CD4-positive, alpha-beta memory T cell (primary cell): ENCODE measurements at regions not wholly inside any gene's neighbourhood (a gene's known extent, or its start where the extent isn't known, plus 50 kb on each side); places are given as distances from the start of the nearest gene placed in this dataset.
A peak's percentile ranks its signal among the peaks of the same experiment; 100 is the strongest.

Source experiments
- CTCF ChIA-PET: fragments of 350-600 bp; sonication (Branson Sonifier 250); formaldehyde crosslinking; loops from one replicate; lab custom pipeline; 2021; ENCODE audit warnings: inconsistent platforms; ENCODE audit not compliant: partially characterized antibody; lab: Charles Lee
- POLR2A ChIA-PET: fragments of 350-600 bp; sonication (Branson Sonifier 250); formaldehyde crosslinking; loops from one replicate; lab custom pipeline; 2021; ENCODE audit not compliant: partially characterized antibody; lab: Charles Lee
- DNase-seq, 5 donors: peaks; one replicate each; pipeline versions ENCODE4 v3.0.0 to v3.0.0-alpha.2; 2020 to 2022; ENCODE audit warnings: mixed read lengths in 1 of 5
- H3K27ac ChIP-seq: one replicate; pipeline ENCODE4 v1.7.0; 2013; ENCODE audit warnings: low read depth, low read length
- H3K27me3 ChIP-seq: 2 replicates; pipeline ENCODE4 v1.7.0; 2013; ENCODE audit warnings: mild to moderate bottlenecking, low read length, moderate library complexity; ENCODE audit not compliant: insufficient read depth
- H3K36me3 ChIP-seq: 2 replicates; pipeline ENCODE4 v1.7.0; 2013; ENCODE audit warnings: mild to moderate bottlenecking, low read length, moderate library complexity; ENCODE audit not compliant: insufficient read depth
- H3K4me1 ChIP-seq: 2 replicates; pipeline ENCODE4 v1.7.0; 2013; ENCODE audit warnings: mild to moderate bottlenecking, low read length, moderate library complexity; ENCODE audit not compliant: insufficient read depth
- H3K4me3 ChIP-seq, 2 donors: one replicate each; pipeline ENCODE4 v1.7.0; 2013; ENCODE audit warnings: low read length in 2 of 2, mild to moderate bottlenecking in 1 of 2
- H3K9me3 ChIP-seq, 2 donors: one replicate each; pipeline ENCODE4 v1.7.0; 2013; ENCODE audit warnings: low read length in 2 of 2, control low read depth in 1 of 2; ENCODE audit not compliant: control insufficient read depth in 1 of 2
- H3K27ac Mint-ChIP-seq, 7 donors: one replicate each; pipeline ENCODE4 v1.8.0; 2020 to 2021; ENCODE audit warnings: mixed read lengths in 7 of 7, mild to moderate bottlenecking in 6 of 7, inconsistent platforms in 3 of 7, moderate library complexity in 3 of 7
- H3K27me3 Mint-ChIP-seq, 2 donors: one replicate each; pipeline ENCODE4 v1.8.0; 2020 to 2021; ENCODE audit warnings: mixed read lengths in 2 of 2
- H3K36me3 Mint-ChIP-seq, 2 donors: one replicate each; pipeline ENCODE4 v1.8.0; 2020 to 2021; ENCODE audit warnings: mixed read lengths in 2 of 2, inconsistent platforms in 1 of 2, mild to moderate bottlenecking in 1 of 2
- H3K4me1 Mint-ChIP-seq, 4 donors: one replicate each; pipeline ENCODE4 v1.8.0; 2020 to 2021; ENCODE audit warnings: mixed read lengths in 4 of 4, mild to moderate bottlenecking in 1 of 4
- H3K4me3 Mint-ChIP-seq, 8 donors: one replicate each; pipeline ENCODE4 v1.8.0; 2020 to 2021; ENCODE audit warnings: mixed read lengths in 8 of 8, mild to moderate bottlenecking in 7 of 8, moderate library complexity in 6 of 8, inconsistent platforms in 3 of 8
- H3K9me3 Mint-ChIP-seq, 8 donors: one replicate each; pipeline ENCODE4 v1.8.0; 2020 to 2021; ENCODE audit warnings: mixed read lengths in 8 of 8, mild to moderate bottlenecking in 5 of 8, inconsistent platforms in 3 of 8, moderate library complexity in 1 of 8
- intact Hi-C: fragments of 100-400 bp; cut with micrococcal nuclease; formaldehyde crosslinking; loops from one replicate; pipeline ENCODE4 v1.15.1; 2023

- POLR2A ChIA-PET, result interaction anchor here (0.6 to 1.4 kb wide), 2 partner anchors 31 to 151 kb away, joined by 3 to 5 read pairs; no protein-coding TSS in a partner anchor
Measured at GRCh38 chr14:89588016-89588415, 171.0 kb upstream of the FOXN3 start.

GRCh38 chr14:89587136-89587420, 170.0 kb upstream of the FOXN3 start:
- POLR2A ChIA-PET, result interaction anchor here (1.4 kb wide), 1 partner anchor 32 kb away, joined by 3 read pairs; no protein-coding TSS in a partner anchor
- peaks cover 57 to 72% of the 10 kb centered on the region in 2 donors for H3K36me3 Mint-ChIP-seq
- no peak overlapping the region for H3K27ac Mint-ChIP-seq
- H3K4me1 Mint-ChIP-seq, result peaks cover 49 to 86% (median 64%) of the 10 kb centered on the region in 4 donors
- Histone ChIP-seq H3K9me3 (no peaks in the 10 kb centered on the region), H3K27me3 (no peaks in the 10 kb centered on the region), H3K4me3 (no peak overlapping the region), H3K27ac (no peak overlapping the region), H3K36me3 (no peaks in the 10 kb centered on the region), H3K4me1 (peaks cover 22% of the 10 kb centered on the region)
- no peak for DNase-seq
- CTCF ChIA-PET, result interaction anchor here (1.5 kb wide), 1 partner anchor 180 kb away, joined by 3 read pairs; no protein-coding TSS in a partner anchor
- intact Hi-C loops, result no loop called here
- no peaks in the 10 kb centered on the region for H3K27me3 Mint-ChIP-seq
- H3K9me3 Mint-ChIP-seq, result peaks cover 0 to 7% (median 2%) of the 10 kb centered on the region in 8 donors
- H3K4me3 Mint-ChIP-seq, result no peak overlapping the region

More at GRCh38 chr14:89588016-89588415, 171.0 kb upstream of the FOXN3 start:
- CTCF ChIA-PET, result no interaction called here
- Histone ChIP-seq H3K9me3 (no peaks in the 10 kb centered on the region), H3K4me3 (no peak overlapping the region), H3K36me3 (no peaks in the 10 kb centered on the region), H3K27me3 (no peaks in the 10 kb centered on the region), H3K4me1 (peaks cover 22% of the 10 kb centered on the region), H3K27ac (no peak overlapping the region)
- Mint-ChIP-seq H3K9me3 (peaks cover 0 to 10% (median 4%) of the 10 kb centered on the region in 8 donors), H3K27me3 (no peaks in the 10 kb centered on the region), H3K36me3 (peaks cover 57 to 72% of the 10 kb centered on the region in 2 donors), H3K4me3 (peak overlapping the region in 2 of 8 donors; percentile 9 to 67), H3K4me1 (peaks cover 52 to 87% (median 67%) of the 10 kb centered on the region in 4 donors), H3K27ac (peak overlapping the region in 2 of 7 donors; percentile 49 to 75)
- intact Hi-C loops, result no loop called here
- no peak for DNase-seq

GRCh38 chr14:89586258-89587135, 169.5 kb upstream of the FOXN3 start:
- intact Hi-C loops, result no loop called here
- Histone ChIP-seq H3K4me1 (peaks cover 22% of the 10 kb centered on the region), H3K27me3 (no peaks in the 10 kb centered on the region), H3K9me3 (no peaks in the 10 kb centered on the region), H3K36me3 (no peaks in the 10 kb centered on the region), H3K27ac (no peak overlapping the region), H3K4me3 (no peak overlapping the region)
- H3K4me1 Mint-ChIP-seq, result peaks cover 47 to 86% (median 63%) of the 10 kb centered on the region in 4 donors
- H3K9me3 Mint-ChIP-seq, result peaks cover 0 to 4% (median 1%) of the 10 kb centered on the region in 8 donors
- H3K27ac Mint-ChIP-seq, result peak overlapping the region in 4 of 7 donors; percentile 19 to 78 (median 35)
- H3K4me3 Mint-ChIP-seq, result peak overlapping the region in 2 of 8 donors; percentile 22 to 38
- ChIA-PET CTCF (interaction anchor here (0.9 to 1.5 kb wide), 2 partner anchors 36 to 181 kb away, joined by 3 read pairs; no protein-coding TSS in a partner anchor), POLR2A (interaction anchor here (1.4 kb wide), 1 partner anchor 33 kb away, joined by 3 read pairs; no protein-coding TSS in a partner anchor)
- peaks cover 58 to 72% of the 10 kb centered on the region in 2 donors for H3K36me3 Mint-ChIP-seq
- peak in 1 of 5 donors; percentile 4 for DNase-seq
- H3K27me3 Mint-ChIP-seq, result no peaks in the 10 kb centered on the region

GRCh38 chr14:89578156-89578555, 161.1 kb upstream of the FOXN3 start:
- peaks cover 30 to 55% (median 44%) of the 10 kb centered on the region in 4 donors for H3K4me1 Mint-ChIP-seq
- intact Hi-C loops, result no loop called here

GRCh38 chr14:89576960-89577359, 159.9 kb upstream of the FOXN3 start:
- CTCF ChIA-PET, result no interaction called here
- Histone ChIP-seq H3K4me3 (no peak overlapping the region), H3K4me1 (peaks cover 5% of the 10 kb centered on the region), H3K36me3 (no peaks in the 10 kb centered on the region), H3K9me3 (no peaks in the 10 kb centered on the region), H3K27ac (no peak overlapping the region), H3K27me3 (no peaks in the 10 kb centered on the region)
- POLR2A ChIA-PET, result no interaction called here
- Mint-ChIP-seq H3K36me3 (peaks cover 30 to 49% of the 10 kb centered on the region in 2 donors), H3K27me3 (no peaks in the 10 kb centered on the region), H3K4me3 (no peak overlapping the region), H3K4me1 (peaks cover 31 to 54% (median 43%) of the 10 kb centered on the region in 4 donors), H3K9me3 (no peaks in the 10 kb centered on the region), H3K27ac (peak overlapping the region in 1 of 7 donors; percentile 16)
- intact Hi-C loops, result no loop called here
- DNase-seq, result no peak

More at GRCh38 chr14:89578156-89578555, 161.1 kb upstream of the FOXN3 start:
- H3K36me3 ChIP-seq, result no peaks in the 10 kb centered on the region
- Mint-ChIP-seq H3K27me3 (no peaks in the 10 kb centered on the region), H3K9me3 (no peaks in the 10 kb centered on the region), H3K36me3 (peaks cover 35 to 53% of the 10 kb centered on the region in 2 donors), H3K4me3 (no peak overlapping the region), H3K27ac (peak overlapping the region in 4 of 7 donors; percentile 36 to 69 (median 53))
- no peak overlapping the region for H3K4me3 ChIP-seq
- ChIA-PET CTCF (no interaction called here), POLR2A (interaction anchor here (0.7 kb wide), 1 partner anchor 122 kb away, joined by 3 read pairs; no protein-coding TSS in a partner anchor)
- H3K4me1 ChIP-seq, result peaks cover 5% of the 10 kb centered on the region
- H3K27ac ChIP-seq, result no peak overlapping the region
- H3K27me3 ChIP-seq, result no peaks in the 10 kb centered on the region
- no peak for DNase-seq
- H3K9me3 ChIP-seq, result no peaks in the 10 kb centered on the region

DNA sequence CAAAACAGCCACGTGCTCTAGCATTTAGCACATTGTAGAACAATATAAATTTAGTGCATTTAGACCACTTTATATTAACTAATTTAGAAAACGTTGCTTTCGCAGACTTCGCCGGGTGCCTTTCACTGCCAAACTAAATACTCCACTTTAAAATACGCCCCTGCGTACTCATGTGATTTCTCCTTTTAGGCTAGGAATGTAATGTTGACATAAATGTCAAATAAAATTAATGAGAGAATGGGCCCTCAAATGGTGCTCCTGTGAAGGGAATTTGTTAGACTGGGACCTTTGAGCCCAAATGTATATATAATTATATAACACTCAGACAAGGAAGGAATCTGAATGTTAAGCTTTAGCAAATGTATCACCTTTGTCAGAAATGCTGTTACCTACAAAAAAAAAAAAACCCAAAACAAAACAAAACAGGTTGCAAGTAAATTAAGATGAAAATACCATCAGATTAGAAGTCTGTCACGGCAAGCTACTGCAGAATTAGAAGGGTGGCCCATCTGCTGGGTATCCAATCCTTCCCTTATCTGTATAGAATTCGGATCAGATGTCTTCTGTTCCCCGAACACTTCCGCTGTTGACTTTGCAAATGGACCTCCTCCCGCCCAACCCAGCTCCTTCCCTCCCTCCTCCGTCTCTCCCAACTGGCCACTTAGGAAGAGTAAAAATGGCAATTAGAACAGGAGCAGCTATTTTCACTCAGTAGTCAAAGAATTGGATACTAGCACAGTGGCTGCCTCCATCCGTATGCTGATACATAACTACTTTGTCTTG, 159.3 kb upstream of the FOXN3 start:
- intact Hi-C loops, result no loop called here
- H3K4me1 ChIP-seq, result peaks cover 9% of the 10 kb centered on the region
- Mint-ChIP-seq H3K9me3 (no peaks in the 10 kb centered on the region), H3K27me3 (no peaks in the 10 kb centered on the region), H3K27ac (peak overlapping the region in 2 of 7 donors; percentile 9 to 16), H3K4me1 (peaks cover 30 to 53% (median 40%) of the 10 kb centered on the region in 4 donors), H3K4me3 (no peak overlapping the region), H3K36me3 (peaks cover 24 to 43% of the 10 kb centered on the region in 2 donors)
- H3K27ac ChIP-seq, result no peak overlapping the region
- H3K27me3 ChIP-seq, result no peaks in the 10 kb centered on the region
- H3K4me3 ChIP-seq, result no peak overlapping the region
- H3K36me3 ChIP-seq, result no peaks in the 10 kb centered on the region
- DNase-seq, result no peak
- POLR2A ChIA-PET, result no interaction called here
- H3K9me3 ChIP-seq, result no peaks in the 10 kb centered on the region
- CTCF ChIA-PET, result no interaction called here
